Neuronal stem cell (in vitro differentiated cells): ENCODE measurements at regions not wholly inside any gene's neighbourhood (a gene's known extent, or its start where the extent isn't known, plus 50 kb on each side); places are given as distances from the start of the nearest gene placed in this dataset.
A peak's percentile ranks its signal among the peaks of the same experiment; 100 is the strongest.

Source experiments
- DNase-seq: peaks from one replicate; pipeline ENCODE4 v3.0.0-alpha.2; 2013; ENCODE audit warnings: low spot score
- H2AFZ ChIP-seq: one replicate; pipeline ENCODE4 v1.6.1; 2013; ENCODE audit warnings: mild to moderate bottlenecking, low read length, inconsistent platforms
- H2AK5ac ChIP-seq: 2 replicates; pipeline ENCODE4 v1.6.1; 2013; ENCODE audit warnings: low read depth, mild to moderate bottlenecking, inconsistent platforms, low read length, moderate library complexity, mixed read lengths
- H2BK120ac ChIP-seq: 2 replicates; pipeline ENCODE4 v1.6.1; 2013; ENCODE audit warnings: low read depth, mild to moderate bottlenecking, inconsistent platforms, low read length, moderate library complexity, mixed read lengths
- H2BK12ac ChIP-seq: one replicate; pipeline ENCODE4 v1.6.1; 2013; ENCODE audit warnings: low read length, inconsistent platforms
- H2BK15ac ChIP-seq: 2 replicates; pipeline ENCODE4 v1.6.1; 2013; ENCODE audit warnings: mild to moderate bottlenecking, low read length, inconsistent platforms, mixed read lengths
- H2BK5ac ChIP-seq: one replicate; pipeline ENCODE4 v1.6.1; 2013; ENCODE audit warnings: inconsistent platforms, mild to moderate bottlenecking, low read length, moderate library complexity
- H3K14ac ChIP-seq: one replicate; pipeline ENCODE4 v1.6.1; 2013; ENCODE audit warnings: low read length, inconsistent platforms
- H3K18ac ChIP-seq: 2 replicates; pipeline ENCODE4 v1.6.1; 2013; ENCODE audit warnings: low read length, inconsistent platforms
- H3K23ac ChIP-seq: 2 replicates; pipeline ENCODE4 v1.6.1; 2013; ENCODE audit warnings: low read depth, mild to moderate bottlenecking, mixed read lengths, low read length, inconsistent platforms; ENCODE audit not compliant: poor library complexity
- H3K27ac ChIP-seq: replicated peaks from 3 replicates; pipeline ENCODE4 v1.5.1; 2013; ENCODE audit warnings: low read length, inconsistent platforms
- H3K27me3 ChIP-seq, 3 experiments: 2 replicates each; pipeline ENCODE4 v1.6.1; 2013; ENCODE audit warnings: low read length in 3 of 3, mild to moderate bottlenecking in 2 of 3, inconsistent platforms in 1 of 3, low read depth in 1 of 3, mixed read lengths in 1 of 3, moderate library complexity in 1 of 3; ENCODE audit not compliant: control insufficient read depth in 3 of 3, insufficient read depth in 3 of 3
- H3K36me3 ChIP-seq, 2 donors: replicated peaks in 1 of 2; 2 replicates each; pipeline ENCODE4 v1.6.1; 2013; ENCODE audit warnings: low read length in 2 of 2; ENCODE audit not compliant: control insufficient read depth in 2 of 2, insufficient read depth in 2 of 2
- H3K4ac ChIP-seq: 2 replicates; pipeline ENCODE4 v1.6.1; 2013; ENCODE audit warnings: inconsistent platforms, mild to moderate bottlenecking, low read length, moderate library complexity
- H3K4me1 ChIP-seq, 2 donors: 1 replicate in 1 of 2; 2 replicates in 1 of 2; pipeline ENCODE4 v1.6.1; 2013; ENCODE audit warnings: low read length in 2 of 2, low read depth in 1 of 2; ENCODE audit not compliant: control insufficient read depth in 2 of 2, insufficient read depth in 1 of 2
- H3K4me2 ChIP-seq: one replicate; pipeline ENCODE4 v1.6.1; 2013; ENCODE audit warnings: mild to moderate bottlenecking, low read length, inconsistent platforms; ENCODE audit not compliant: insufficient read depth, poor library complexity, severe bottlenecking
- H3K4me3 ChIP-seq, 2 donors: 2 replicates each; pipeline ENCODE4 v1.5.1; 2013; ENCODE audit warnings: low read length in 2 of 2, mild to moderate bottlenecking in 2 of 2, inconsistent platforms in 1 of 2, moderate library complexity in 1 of 2
- H3K79me1 ChIP-seq: one replicate; pipeline ENCODE4 v1.6.1; 2013; ENCODE audit warnings: low read depth, mild to moderate bottlenecking, inconsistent platforms, low read length, moderate library complexity
- H3K9ac ChIP-seq: one replicate; pipeline ENCODE4 v1.6.1; 2013; ENCODE audit warnings: mild to moderate bottlenecking, low read depth, low read length, inconsistent platforms; ENCODE audit not compliant: poor library complexity
- H3K9me3 ChIP-seq, 2 donors: replicated peaks in 1 of 2; 2 replicates each; pipeline versions ENCODE3 to v1.6.1; 2013; ENCODE audit warnings: low read length in 2 of 2, mild to moderate bottlenecking in 2 of 2, inconsistent platforms in 1 of 2, low read depth in 1 of 2, mixed read lengths in 1 of 2, moderate library complexity in 1 of 2; ENCODE audit not compliant: control insufficient read depth in 2 of 2, insufficient read depth in 1 of 2
- H4K8ac ChIP-seq: one replicate; pipeline ENCODE4 v1.6.1; 2013; ENCODE audit warnings: low read depth, mild to moderate bottlenecking, inconsistent platforms, low read length, moderate library complexity
- H4K91ac ChIP-seq: one replicate; pipeline ENCODE4 v1.6.1; 2013; ENCODE audit warnings: low read length, low read depth, mild to moderate bottlenecking, inconsistent platforms; ENCODE audit not compliant: poor library complexity
- WGBS, 2 donors: extraction: QIAGEN DNeasy Blood & Tissue Kit; methylation state at CpG; one replicate each; pipeline ENCODE4 v1.1.7; 2013; ENCODE audit warnings: missing lambda C conversion rate in 2 of 2, mixed read lengths in 1 of 2; ENCODE audit not compliant: insufficient read length in 2 of 2, insufficient replicate concordance in 1 of 2; ENCODE audit errors: extremely low coverage in 2 of 2; 5-methylcytosine and 5-hydroxymethylcytosine counted together

DNA sequence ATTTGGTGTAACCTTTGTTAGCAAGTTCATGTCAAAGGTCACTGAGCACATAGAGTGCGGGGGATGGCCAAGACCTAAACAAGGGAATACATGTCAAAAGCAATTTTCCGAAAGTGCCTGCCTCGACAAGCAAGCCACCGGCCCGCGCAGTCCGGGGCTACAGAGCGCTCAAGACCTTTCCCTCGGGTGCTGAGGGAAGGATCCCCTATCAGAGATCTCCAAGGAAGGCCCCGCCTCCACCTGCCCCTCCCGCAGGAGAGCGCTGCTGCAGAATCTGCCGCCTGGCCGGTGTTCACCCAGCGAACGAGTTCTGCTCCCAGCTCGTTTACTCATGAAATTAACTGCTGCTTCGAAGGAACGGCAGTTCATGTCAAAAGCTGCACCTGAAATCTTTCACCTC lies 252.7 kb downstream of the BMP7 start:
- peaks cover 0 to 8% of the 10 kb centered on the region in 2 donors for H3K4me1 ChIP-seq
- H3K27me3 ChIP-seq, result peaks cover 0 to 60% (median 2%) of the 10 kb centered on the region in 3 experiments
- H3K18ac ChIP-seq, result no peak overlapping the region
- H3K9ac ChIP-seq, result no peak overlapping the region
- no peak overlapping the region for H2BK15ac ChIP-seq
- H4K8ac ChIP-seq, result no peak overlapping the region
- H3K4me2 ChIP-seq, result peak overlapping the region; percentile 41
- no peak overlapping the region for H2BK12ac ChIP-seq
- H2BK5ac ChIP-seq, result no peak overlapping the region
- no peak overlapping the region for H2BK120ac ChIP-seq
- peak; percentile 59 for DNase-seq
- H3K9me3 ChIP-seq, result no peaks in the 10 kb centered on the region
- no peak overlapping the region for H3K14ac ChIP-seq
- WGBS, 2 donors, result no CpG with 5 or more reads among the region's 19 CpGs
- no peaks in the 10 kb centered on the region for H3K36me3 ChIP-seq
- peak overlapping the region; percentile 35 for H2AK5ac ChIP-seq
- no peak overlapping the region for H3K4me3 ChIP-seq
- H3K27ac ChIP-seq, result no peak overlapping the region
- no peak overlapping the region for H3K4ac ChIP-seq
- peak overlapping the region; percentile 41 for H2AFZ ChIP-seq
- no peaks in the 10 kb centered on the region for H3K79me1 ChIP-seq
- H4K91ac ChIP-seq, result no peak overlapping the region
- no peak overlapping the region for H3K23ac ChIP-seq

DNA sequence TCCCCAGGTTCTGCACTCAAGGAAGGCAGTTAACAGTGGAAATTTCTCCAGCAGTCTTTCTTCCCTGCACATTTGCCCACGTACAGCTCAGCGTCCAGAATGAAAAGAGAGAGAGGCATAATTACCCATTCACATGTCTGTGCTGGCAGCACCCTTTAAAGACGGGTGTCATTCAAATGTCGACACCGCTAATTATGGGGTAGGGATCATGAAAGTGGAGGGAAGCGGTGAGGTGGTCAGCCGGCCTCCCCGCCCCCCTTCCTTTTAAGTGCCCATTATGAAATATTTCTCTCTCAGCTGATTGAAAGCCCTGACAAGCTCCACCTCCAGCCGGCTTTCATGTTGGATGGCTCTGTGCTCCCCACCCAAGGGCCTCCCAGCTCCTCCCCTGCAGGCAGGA lies 246.1 kb downstream of the BMP7 start:
- Histone ChIP-seq H3K4me2 (no peak overlapping the region), H3K4me1 (peaks cover 0 to 3% of the 10 kb centered on the region in 2 donors), H4K8ac (no peak overlapping the region), H2BK120ac (no peak overlapping the region), H3K79me1 (no peaks in the 10 kb centered on the region), H2AFZ (no peak overlapping the region), H3K27ac (no peak overlapping the region), H3K18ac (no peak overlapping the region), H3K36me3 (no peaks in the 10 kb centered on the region), H2BK12ac (no peak overlapping the region), H3K4me3 (no peak overlapping the region), H3K4ac (no peak overlapping the region), H3K23ac (no peak overlapping the region), H3K14ac (no peak overlapping the region), H3K27me3 (peaks cover 0 to 50% (median 0%) of the 10 kb centered on the region in 3 experiments), H3K9ac (no peak overlapping the region), H2BK15ac (no peak overlapping the region), H3K9me3 (no peaks in the 10 kb centered on the region), H4K91ac (no peak overlapping the region), H2BK5ac (no peak overlapping the region), H2AK5ac (no peak overlapping the region)
- no CpG with 5 or more reads among the region's 9 CpGs for WGBS, 2 donors
- no peak for DNase-seq

DNA sequence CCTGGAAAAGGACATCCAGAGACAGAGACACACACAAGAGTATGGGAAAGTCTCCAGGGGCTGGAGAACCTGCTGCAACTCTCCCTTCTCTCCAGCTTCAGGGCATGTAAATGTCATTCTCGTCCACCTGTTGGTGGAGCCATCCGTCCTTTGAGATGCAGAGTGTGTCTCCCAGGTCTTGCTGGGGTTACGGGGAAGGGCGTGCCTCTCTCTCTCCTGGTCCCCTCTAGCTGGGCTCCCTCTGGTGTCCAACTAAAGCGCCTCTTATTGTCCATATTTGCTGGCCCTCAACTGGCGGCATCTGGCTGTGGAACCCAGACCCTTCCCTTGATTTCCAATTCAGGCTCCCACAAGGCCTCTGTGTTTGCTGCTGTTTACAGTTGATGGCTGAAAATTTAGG lies 244.1 kb downstream of the BMP7 start:
- Histone ChIP-seq H4K8ac (no peak overlapping the region), H3K9ac (no peak overlapping the region), H3K36me3 (no peaks in the 10 kb centered on the region), H2BK5ac (no peak overlapping the region), H2BK15ac (no peak overlapping the region), H3K14ac (no peak overlapping the region), H3K18ac (no peak overlapping the region), H4K91ac (no peak overlapping the region), H3K4ac (no peak overlapping the region), H3K9me3 (no peaks in the 10 kb centered on the region), H3K4me3 (no peak overlapping the region), H3K27me3 (peaks cover 0 to 42% (median 0%) of the 10 kb centered on the region in 3 experiments), H2AK5ac (peak overlapping the region; percentile 65), H2BK12ac (no peak overlapping the region), H2AFZ (no peak overlapping the region), H3K23ac (no peak overlapping the region), H3K79me1 (no peaks in the 10 kb centered on the region), H3K4me2 (no peak overlapping the region), H3K4me1 (peaks cover 0 to 3% of the 10 kb centered on the region in 2 donors), H2BK120ac (no peak overlapping the region), H3K27ac (no peak overlapping the region)
- no peak for DNase-seq
- no CpG with 5 or more reads among the region's 6 CpGs for WGBS, 2 donors

DNA sequence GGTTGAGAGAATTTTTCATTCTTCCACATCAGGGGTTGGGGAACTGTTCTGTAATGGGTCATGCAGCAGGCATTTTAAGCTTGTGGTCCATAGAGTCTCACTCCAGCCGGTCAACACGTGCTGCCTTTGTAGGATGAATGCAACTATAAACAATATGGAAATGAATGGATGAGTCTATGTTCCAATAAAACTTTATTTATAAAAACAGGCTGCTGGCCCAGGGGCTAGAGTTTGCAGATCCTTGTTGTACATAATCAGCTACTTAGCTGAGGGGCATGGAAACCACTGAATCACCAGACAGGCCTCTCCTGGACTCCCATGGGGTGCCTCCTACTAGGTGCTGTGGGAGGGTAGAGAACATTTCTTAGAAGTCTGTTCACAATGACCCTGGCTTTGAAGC lies 243.4 kb downstream of the BMP7 start:
- Histone ChIP-seq H3K14ac (no peak overlapping the region), H3K4me2 (no peak overlapping the region), H4K8ac (no peak overlapping the region), H3K27ac (no peak overlapping the region), H3K36me3 (no peaks in the 10 kb centered on the region), H3K23ac (no peak overlapping the region), H3K79me1 (no peaks in the 10 kb centered on the region), H3K4me1 (peaks cover 0 to 5% of the 10 kb centered on the region in 2 donors), H2AK5ac (no peak overlapping the region), H4K91ac (no peak overlapping the region), H3K9ac (no peak overlapping the region), H3K27me3 (peaks cover 0 to 40% (median 0%) of the 10 kb centered on the region in 3 experiments), H3K4me3 (no peak overlapping the region), H3K18ac (no peak overlapping the region), H2BK12ac (no peak overlapping the region), H3K4ac (no peak overlapping the region), H2BK120ac (no peak overlapping the region), H2BK15ac (no peak overlapping the region), H2BK5ac (no peak overlapping the region), H3K9me3 (no peaks in the 10 kb centered on the region), H2AFZ (no peak overlapping the region)
- WGBS, 2 donors, result no CpG with 5 or more reads among the region's 2 CpGs
- DNase-seq, result no peak
